BE2C (cell line): ENCODE measurements at regions not wholly inside any gene's neighbourhood (a gene's known extent, or its start where the extent isn't known, plus 50 kb on each side); places are given as distances from the start of the nearest gene placed in this dataset.
"Not testable (repeated sequence)": the region's sequence is repeated elsewhere in the genome, so short reads cannot be mapped to it uniquely, and the experiment has no call there.

Source experiments
- DNase-seq: peaks from one replicate; pipeline ENCODE4 v3.0.0-alpha.2; 2020
- H3K27me3 ChIP-seq: fragments of 250-450 bp; sonication (Bioruptor Pico); 2 replicates; pipeline ENCODE4 v1.5.1; 2020; ENCODE audit warnings: mild to moderate bottlenecking
- H3K36me3 ChIP-seq: fragments of 250-450 bp; sonication (Bioruptor Pico); 2 replicates; pipeline ENCODE4 v1.5.1; 2020; ENCODE audit warnings: mild to moderate bottlenecking
- H3K4me1 ChIP-seq: fragments of 250-450 bp; sonication (Bioruptor Pico); 2 replicates; pipeline ENCODE4 v1.5.1; 2020
- H3K4me3 ChIP-seq: 2 replicates; pipeline ENCODE4 v1.5.1; 2011; ENCODE audit warnings: low read depth, low read length
- H3K9me3 ChIP-seq: fragments of 250-450 bp; sonication (Bioruptor Pico); 2 replicates; pipeline ENCODE4 v1.5.1; 2020
- TF ChIP-seq, protein P1 (sequence below): IDR thresholded peaks from 2 replicates; pipeline ENCODE4 v1.5.1; 2012; ENCODE audit warnings: mild to moderate bottlenecking, low read depth, low read length

DNA sequence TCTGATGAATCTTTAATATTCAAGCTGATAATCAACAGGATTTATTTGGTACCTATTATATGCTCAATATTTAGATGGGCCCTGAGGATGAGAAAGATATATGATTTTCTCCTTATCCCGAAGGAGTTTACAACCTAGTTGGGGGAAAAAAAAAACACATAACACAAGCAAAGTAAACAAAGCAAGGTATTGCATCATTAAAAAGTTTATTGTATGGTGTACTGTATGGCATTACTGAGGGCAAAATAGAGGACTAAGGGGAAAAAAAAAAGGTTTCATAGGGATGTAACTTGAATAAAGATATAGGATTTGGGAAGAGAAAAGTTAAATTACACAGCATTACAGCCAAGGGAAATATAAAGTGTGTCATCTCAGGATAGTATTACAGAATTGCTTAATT, 574.7 kb downstream of the TBC1D32 start:
- no peaks in the 10 kb centered on the region for H3K4me1 ChIP-seq

DNA sequence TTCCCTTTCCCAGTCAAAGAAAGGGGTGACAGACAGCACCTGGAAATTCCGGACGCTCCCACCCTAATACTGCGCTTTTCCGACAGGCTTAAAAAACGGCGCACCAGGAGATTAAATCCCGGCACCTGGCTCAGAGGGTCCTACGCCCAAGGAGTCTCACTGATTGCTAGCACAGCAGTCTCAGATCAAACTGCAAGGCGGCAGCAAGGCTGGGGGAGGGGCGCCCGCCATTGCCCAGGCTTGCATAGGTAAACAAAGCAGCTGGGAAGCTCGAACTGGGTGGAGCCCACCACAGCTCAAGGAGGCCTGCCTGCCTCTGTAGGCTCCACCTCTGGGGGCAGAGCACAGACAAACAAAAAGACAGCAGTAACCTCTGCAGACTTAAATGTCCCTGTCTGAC, 585.7 kb downstream of the TBC1D32 start:
- not testable (repeated sequence) for H3K4me3 ChIP-seq, H3K27me3 ChIP-seq, DNase-seq, H3K9me3 ChIP-seq, H3K4me1 ChIP-seq, H3K36me3 ChIP-seq

More for the DNA sequence above, 574.7 kb downstream of the TBC1D32 start:
- TF ChIP-seq, protein P1, sequence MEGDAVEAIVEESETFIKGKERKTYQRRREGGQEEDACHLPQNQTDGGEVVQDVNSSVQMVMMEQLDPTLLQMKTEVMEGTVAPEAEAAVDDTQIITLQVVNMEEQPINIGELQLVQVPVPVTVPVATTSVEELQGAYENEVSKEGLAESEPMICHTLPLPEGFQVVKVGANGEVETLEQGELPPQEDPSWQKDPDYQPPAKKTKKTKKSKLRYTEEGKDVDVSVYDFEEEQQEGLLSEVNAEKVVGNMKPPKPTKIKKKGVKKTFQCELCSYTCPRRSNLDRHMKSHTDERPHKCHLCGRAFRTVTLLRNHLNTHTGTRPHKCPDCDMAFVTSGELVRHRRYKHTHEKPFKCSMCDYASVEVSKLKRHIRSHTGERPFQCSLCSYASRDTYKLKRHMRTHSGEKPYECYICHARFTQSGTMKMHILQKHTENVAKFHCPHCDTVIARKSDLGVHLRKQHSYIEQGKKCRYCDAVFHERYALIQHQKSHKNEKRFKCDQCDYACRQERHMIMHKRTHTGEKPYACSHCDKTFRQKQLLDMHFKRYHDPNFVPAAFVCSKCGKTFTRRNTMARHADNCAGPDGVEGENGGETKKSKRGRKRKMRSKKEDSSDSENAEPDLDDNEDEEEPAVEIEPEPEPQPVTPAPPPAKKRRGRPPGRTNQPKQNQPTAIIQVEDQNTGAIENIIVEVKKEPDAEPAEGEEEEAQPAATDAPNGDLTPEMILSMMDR, result no peak
- Histone ChIP-seq H3K9me3 (no peaks in the 10 kb centered on the region), H3K4me3 (no peak overlapping the region), H3K36me3 (no peaks in the 10 kb centered on the region), H3K27me3 (no peaks in the 10 kb centered on the region)
- DNase-seq, result no peak

DNA sequence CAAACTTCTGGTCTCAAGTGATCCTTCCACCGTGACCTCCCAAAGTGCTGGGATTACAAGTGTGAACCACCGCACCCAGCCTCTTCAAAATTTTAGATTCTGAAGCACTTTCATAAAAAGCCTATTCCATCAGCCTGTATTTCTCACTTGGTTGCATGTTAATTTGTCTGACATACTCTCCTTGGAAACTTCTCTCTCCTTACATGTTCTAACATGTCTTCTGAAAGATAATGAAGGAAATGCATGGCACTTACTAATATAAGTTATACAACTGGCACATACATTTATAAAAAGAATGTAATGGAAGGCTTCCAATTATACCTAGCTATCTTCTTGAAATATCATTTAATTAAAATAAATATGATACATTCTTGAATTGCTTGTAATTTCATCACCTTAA, 597.5 kb downstream of the TBC1D32 start:
- Histone ChIP-seq H3K4me1 (no peaks in the 10 kb centered on the region), H3K27me3 (no peaks in the 10 kb centered on the region), H3K4me3 (no peak overlapping the region), H3K9me3 (no peaks in the 10 kb centered on the region), H3K36me3 (no peaks in the 10 kb centered on the region)
- DNase-seq, result no peak
- TF ChIP-seq, protein P1, result no peak

DNA sequence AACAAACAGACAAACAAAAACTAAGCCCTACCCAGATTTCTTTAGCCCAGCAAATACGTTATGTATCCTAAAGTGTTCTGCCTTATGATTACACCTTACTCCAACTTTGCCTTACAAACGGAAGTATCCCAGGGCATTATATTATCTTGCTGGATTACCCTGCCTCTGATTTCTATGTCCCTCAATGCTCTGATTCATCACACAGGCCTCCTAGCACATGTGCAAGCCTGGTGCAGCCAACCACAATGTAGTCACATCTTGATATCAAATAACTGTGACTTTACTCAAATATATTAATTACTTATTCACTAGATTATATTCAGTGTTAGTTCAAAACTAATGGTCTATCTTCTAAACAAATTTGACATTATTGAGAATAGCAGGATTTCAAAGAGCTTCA, 598.6 kb downstream of the TBC1D32 start:
- DNase-seq, result no peak
- no peak overlapping the region for H3K4me3 ChIP-seq
- no peaks in the 10 kb centered on the region for H3K36me3 ChIP-seq
- H3K27me3 ChIP-seq, result no peaks in the 10 kb centered on the region
- no peaks in the 10 kb centered on the region for H3K9me3 ChIP-seq
- H3K4me1 ChIP-seq, result no peaks in the 10 kb centered on the region
- TF ChIP-seq, protein P1, result no peak

DNA sequence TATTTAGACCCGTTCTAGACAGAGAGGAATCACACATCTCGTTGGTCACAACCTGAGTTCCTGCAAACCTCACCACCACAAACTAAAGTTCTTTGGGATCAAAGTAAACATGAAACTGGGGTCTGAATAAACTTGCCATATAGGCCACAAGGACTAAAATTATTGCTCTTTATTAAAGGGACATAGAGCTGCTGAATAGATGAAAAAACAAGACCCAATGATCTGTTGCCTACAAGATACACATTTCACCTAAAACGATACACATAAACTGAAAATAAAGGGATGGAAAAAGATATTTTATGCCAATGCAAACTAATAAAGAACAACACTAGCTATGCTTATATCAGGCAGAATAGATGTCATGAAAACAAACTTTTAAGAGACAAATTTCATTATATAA, 623.0 kb downstream of the TBC1D32 start:
- Histone ChIP-seq H3K27me3 (no peaks in the 10 kb centered on the region), H3K4me1 (no peaks in the 10 kb centered on the region), H3K9me3 (no peaks in the 10 kb centered on the region), H3K4me3 (no peak overlapping the region), H3K36me3 (no peaks in the 10 kb centered on the region)
- no peak for DNase-seq
- TF ChIP-seq, protein P1, result no peak

DNA sequence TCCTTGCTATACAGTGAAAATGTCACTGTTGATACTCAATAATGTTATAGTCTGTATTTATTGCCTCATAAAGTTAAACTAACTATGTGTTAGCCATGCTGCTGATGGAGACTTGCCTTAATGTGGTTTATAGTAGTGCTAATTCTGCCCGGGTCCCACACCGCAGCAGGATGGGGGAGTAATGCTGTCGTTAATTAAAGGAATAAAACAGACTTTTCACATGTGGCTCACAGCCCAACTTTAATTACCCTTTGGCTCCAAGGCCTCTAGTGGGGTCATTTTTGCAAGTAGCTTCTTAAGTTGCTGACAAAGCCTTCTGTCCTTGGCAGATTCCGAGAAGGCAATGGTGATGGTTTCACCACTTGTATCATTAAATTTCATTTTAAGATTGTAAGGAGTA, 634.3 kb downstream of the TBC1D32 start:
- DNase-seq, result no peak
- H3K9me3 ChIP-seq, result no peaks in the 10 kb centered on the region
- TF ChIP-seq, protein P1, result no peak

DNA sequence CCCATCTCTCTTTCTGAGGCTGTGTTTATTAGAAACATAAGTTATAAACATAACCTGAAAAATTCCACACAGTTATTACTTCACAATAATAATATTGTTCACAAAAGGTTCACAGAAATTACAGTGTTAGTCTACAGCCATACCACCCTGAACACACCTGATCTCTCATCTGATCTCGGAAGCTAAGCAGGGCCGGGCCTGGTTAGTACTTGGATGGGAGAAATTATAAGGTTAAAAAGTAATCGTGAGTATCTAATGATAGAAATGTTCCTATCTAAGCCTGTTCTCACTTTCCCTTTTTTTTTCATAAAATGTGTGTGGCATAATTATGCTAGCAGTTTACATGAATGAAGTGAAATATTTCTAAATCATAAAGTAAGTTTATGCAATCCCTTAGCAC, 647.8 kb downstream of the TBC1D32 start:
- Histone ChIP-seq H3K9me3 (no peaks in the 10 kb centered on the region), H3K4me1 (peaks cover 2% of the 10 kb centered on the region; the same call in 1 of the 2 replicates), H3K36me3 (no peaks in the 10 kb centered on the region), H3K4me3 (no peak overlapping the region), H3K27me3 (no peaks in the 10 kb centered on the region)
- DNase-seq, result no peak
- TF ChIP-seq, protein P1, result no peak

More for the DNA sequence above, 634.3 kb downstream of the TBC1D32 start:
- H3K4me1 ChIP-seq, result no peaks in the 10 kb centered on the region
- no peaks in the 10 kb centered on the region for H3K27me3 ChIP-seq
- H3K36me3 ChIP-seq, result no peaks in the 10 kb centered on the region
- H3K4me3 ChIP-seq, result no peak overlapping the region
